HEK293 (cell line): ENCODE measurements at regions not wholly inside any gene's neighbourhood (a gene's known extent, or its start where the extent isn't known, plus 50 kb on each side); places are given as distances from the start of the nearest gene placed in this dataset.

ENCODE experiments used
- BCL11A ChIP-seq: fragments of 450-650 bp; formaldehyde crosslinking; IDR thresholded peaks from 2 replicates; pipeline ENCODE4 v1.5.1; 2016; ENCODE audit warnings: low read depth, missing biosample characterization, missing genetic modification characterization
- HOXA7 ChIP-seq: sonication (generic); formaldehyde crosslinking; IDR thresholded peaks from 2 replicates; pipeline ENCODE4 v1.8.1; 2022; ENCODE audit warnings: missing genetic modification reagents, borderline replicate concordance
- HOXD13 ChIP-seq: sonication (generic); formaldehyde crosslinking; IDR thresholded peaks from 2 replicates; pipeline ENCODE4 v1.8.0; 2022; ENCODE audit warnings: missing genetic modification reagents, borderline replicate concordance
- KLF1 ChIP-seq: fragments of 450-650 bp; formaldehyde crosslinking; IDR thresholded peaks from 2 replicates; pipeline ENCODE4 v1.5.1; 2016; ENCODE audit warnings: missing biosample characterization, missing genetic modification characterization
- KLF9 ChIP-seq: fragments of 450-650 bp; formaldehyde crosslinking; IDR thresholded peaks from 2 replicates; pipeline ENCODE4 v1.5.1; 2016; ENCODE audit warnings: missing biosample characterization, missing genetic modification characterization, low read depth
- PRDM1 ChIP-seq: fragments of 450-650 bp; formaldehyde crosslinking; IDR thresholded peaks from 2 replicates; pipeline ENCODE4; 2016; ENCODE audit warnings: missing biosample characterization, missing genetic modification characterization
- ZBTB21 ChIP-seq: fragments of 450-650 bp; formaldehyde crosslinking; IDR thresholded peaks from 2 replicates; pipeline ENCODE4 v1.5.1; 2017; ENCODE audit warnings: missing biosample characterization, missing genetic modification characterization
- ZFP41 ChIP-seq: fragments of 450-650 bp; formaldehyde crosslinking; IDR thresholded peaks from 2 replicates; pipeline ENCODE4 v1.5.1; 2016; ENCODE audit warnings: missing biosample characterization, missing genetic modification characterization, borderline replicate concordance
- ZNF155 ChIP-seq: fragments of 450-650 bp; formaldehyde crosslinking; IDR thresholded peaks from 2 replicates; pipeline ENCODE4 v1.5.1; 2016; ENCODE audit warnings: missing biosample characterization, missing genetic modification characterization
- ZNF211 ChIP-seq: fragments of 450-650 bp; formaldehyde crosslinking; IDR thresholded peaks from 2 replicates; pipeline ENCODE4 v1.5.1; 2016; ENCODE audit warnings: low read depth, missing biosample characterization, missing genetic modification characterization
- ZNF221 ChIP-seq: fragments of 450-650 bp; formaldehyde crosslinking; IDR thresholded peaks from 2 replicates; pipeline ENCODE4 v1.5.1; 2017; ENCODE audit warnings: missing biosample characterization, missing genetic modification characterization, borderline replicate concordance
- ZNF350 ChIP-seq: fragments of 450-650 bp; formaldehyde crosslinking; IDR thresholded peaks from 2 replicates; pipeline ENCODE4 v1.5.0; 2017; ENCODE audit warnings: missing biosample characterization, mild to moderate bottlenecking, missing genetic modification characterization
- ZNF530 ChIP-seq: fragments of 450-650 bp; formaldehyde crosslinking; IDR thresholded peaks from 2 replicates; pipeline ENCODE4 v1.5.1; 2016; ENCODE audit warnings: low read depth, missing biosample characterization, missing genetic modification characterization
- ZNF585B ChIP-seq: fragments of 450-650 bp; formaldehyde crosslinking; IDR thresholded peaks from 2 replicates; pipeline ENCODE4 v1.5.1; 2016; ENCODE audit warnings: missing biosample characterization, missing genetic modification characterization
- ZNF624 ChIP-seq: fragments of 450-650 bp; formaldehyde crosslinking; IDR thresholded peaks from 2 replicates; pipeline ENCODE4 v1.5.1; 2017; ENCODE audit warnings: missing biosample characterization, missing genetic modification characterization
- ZNF654 ChIP-seq: fragments of 450-650 bp; formaldehyde crosslinking; IDR thresholded peaks from 2 replicates; pipeline ENCODE4 v1.5.1; 2016; ENCODE audit warnings: low read depth, missing biosample characterization, missing genetic modification characterization
- ZNF664 ChIP-seq: fragments of 450-650 bp; formaldehyde crosslinking; IDR thresholded peaks from 2 replicates; pipeline ENCODE4 v1.5.1; 2016; ENCODE audit warnings: missing biosample characterization, missing genetic modification characterization
- ZNF76 ChIP-seq: fragments of 450-650 bp; formaldehyde crosslinking; IDR thresholded peaks from 2 replicates; pipeline ENCODE4; 2016; ENCODE audit warnings: low read depth, missing biosample characterization, missing genetic modification characterization, borderline replicate concordance
- TF ChIP-seq, protein P1 (sequence below): sonication (generic); formaldehyde crosslinking; IDR thresholded peaks from 2 replicates; pipeline ENCODE4 v1.8.1; 2022; ENCODE audit warnings: mild to moderate bottlenecking, moderate library complexity, missing genetic modification reagents
- TF ChIP-seq, protein P2 (sequence below): fragments of 450-650 bp; formaldehyde crosslinking; IDR thresholded peaks from 2 replicates; pipeline ENCODE4; 2016; ENCODE audit warnings: missing biosample characterization, missing genetic modification characterization
- TF ChIP-seq, protein P3 (sequence below): fragments of 450-650 bp; formaldehyde crosslinking; conservative IDR thresholded peaks from 2 replicates; pipeline ENCODE4 v1.5.1; 2016; ENCODE audit warnings: low read depth, missing biosample characterization, missing genetic modification characterization
- TF ChIP-seq, protein P4 (sequence below): fragments of 450-650 bp; IDR thresholded peaks from 2 replicates; pipeline ENCODE4 v1.5.1; 2018; ENCODE audit warnings: missing biosample characterization, missing genetic modification characterization
- TF ChIP-seq, protein P5 (sequence below): fragments of 450-650 bp; formaldehyde crosslinking; IDR thresholded peaks from 2 replicates; pipeline ENCODE4 v1.5.1; 2016; ENCODE audit warnings: missing biosample characterization, missing genetic modification characterization
- TF ChIP-seq, protein P6 (sequence below): fragments of 450-650 bp; formaldehyde crosslinking; IDR thresholded peaks from 2 replicates; pipeline ENCODE4 v1.5.1; 2016; ENCODE audit warnings: missing biosample characterization, missing genetic modification characterization
- TF ChIP-seq, protein P7 (sequence below): fragments of 450-650 bp; formaldehyde crosslinking; IDR thresholded peaks from 2 replicates; pipeline ENCODE4 v1.5.1; 2016; ENCODE audit warnings: missing biosample characterization, missing genetic modification characterization

DNA sequence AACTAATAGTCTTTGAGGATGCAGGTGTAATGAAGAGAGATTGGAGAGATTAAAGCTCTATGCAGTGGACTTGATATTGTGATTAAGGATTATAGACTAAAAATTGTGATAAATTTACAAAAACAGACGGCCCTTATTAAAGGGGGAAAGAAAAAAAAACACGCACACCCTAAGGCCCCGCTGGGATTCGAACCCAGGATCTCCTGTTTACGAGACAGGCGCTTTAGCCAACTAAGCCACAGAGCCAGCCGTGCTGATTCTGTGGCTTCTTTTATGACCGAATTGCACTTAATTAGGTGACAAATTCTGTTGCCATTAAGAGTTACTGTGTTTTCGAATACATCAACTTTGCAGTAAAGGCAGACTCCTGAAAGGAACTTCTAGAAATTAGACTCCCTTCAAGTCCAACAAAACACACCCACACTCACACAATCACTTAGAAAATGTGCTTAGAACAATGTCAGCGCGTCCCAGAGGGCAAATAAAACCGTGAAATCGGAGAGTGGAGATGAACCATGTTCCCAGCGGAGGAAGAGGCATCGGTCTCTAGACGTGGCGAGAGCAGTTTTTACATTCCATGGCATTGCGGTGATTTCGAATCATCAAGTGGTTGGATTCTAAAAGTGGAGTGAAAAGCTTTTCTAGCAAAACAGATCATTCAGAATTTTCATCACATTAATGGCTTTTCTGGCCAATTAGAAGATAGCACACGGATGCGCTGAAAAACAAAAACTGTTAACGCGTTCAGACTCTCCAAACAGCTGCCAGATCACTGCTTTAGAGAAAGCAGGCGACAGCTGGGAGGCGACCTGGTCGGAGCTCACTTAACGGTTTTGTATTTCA is 122.6 kb downstream of the GPX5 start (continued):
- TF ChIP-seq, protein P1, sequence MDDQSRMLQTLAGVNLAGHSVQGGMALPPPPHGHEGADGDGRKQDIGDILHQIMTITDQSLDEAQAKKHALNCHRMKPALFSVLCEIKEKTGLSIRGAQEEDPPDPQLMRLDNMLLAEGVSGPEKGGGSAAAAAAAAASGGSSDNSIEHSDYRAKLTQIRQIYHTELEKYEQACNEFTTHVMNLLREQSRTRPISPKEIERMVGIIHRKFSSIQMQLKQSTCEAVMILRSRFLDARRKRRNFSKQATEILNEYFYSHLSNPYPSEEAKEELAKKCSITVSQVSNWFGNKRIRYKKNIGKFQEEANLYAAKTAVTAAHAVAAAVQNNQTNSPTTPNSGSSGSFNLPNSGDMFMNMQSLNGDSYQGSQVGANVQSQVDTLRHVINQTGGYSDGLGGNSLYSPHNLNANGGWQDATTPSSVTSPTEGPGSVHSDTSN (CRISPR knock-in tag), result no peak
- TF ChIP-seq, protein P2, sequence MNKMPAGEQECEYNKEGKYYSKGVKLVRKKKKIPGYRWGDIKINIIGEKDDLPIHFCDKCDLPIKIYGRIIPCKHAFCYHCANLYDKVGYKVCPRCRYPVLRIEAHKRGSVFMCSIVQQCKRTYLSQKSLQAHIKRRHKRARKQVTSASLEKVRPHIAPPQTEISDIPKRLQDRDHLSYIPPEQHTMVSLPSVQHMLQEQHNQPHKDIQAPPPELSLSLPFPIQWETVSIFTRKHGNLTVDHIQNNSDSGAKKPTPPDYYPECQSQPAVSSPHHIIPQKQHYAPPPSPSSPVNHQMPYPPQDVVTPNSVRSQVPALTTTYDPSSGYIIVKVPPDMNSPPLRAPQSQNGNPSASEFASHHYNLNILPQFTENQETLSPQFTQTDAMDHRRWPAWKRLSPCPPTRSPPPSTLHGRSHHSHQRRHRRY, result no peak
- TF ChIP-seq PRDM1 (peak; percentile 91), HOXD13 (CRISPR knock-in tag) (peak; percentile 12; the same call in 1 of the 2 replicates), ZNF221 (tag by site-specific recombination) (0 out of 2 replicates have a peak, but pooled peaks have one; percentile 55), BCL11A (tag by site-specific recombination) (peak; percentile 34; the same call in 1 of the 2 replicates), ZNF654 (tag by site-specific recombination) (peak; percentile 11; the same call in 1 of the 2 replicates), ZNF155 (no peak), KLF1 (no peak), ZFP41 (no peak), ZNF350 (no peak), ZNF624 (tag by site-specific recombination) (no peak), ZNF664 (tag by site-specific recombination) (no peak; the same call in none of the 2 replicates), HOXA7 (no peak), ZNF211 (tag by site-specific recombination) (no peak), ZNF530 (tag by site-specific recombination) (no peak), KLF9 (tag by site-specific recombination) (peak; percentile 31; the same call in 1 of the 2 replicates), ZBTB21 (tag by site-specific recombination) (0 out of 2 replicates have a peak, but pooled peaks have one; percentile 16), ZNF76 (peak; percentile 39; the same call in 1 of the 2 replicates), ZNF585B (tag by site-specific recombination) (no peak)
- TF ChIP-seq, protein P3, sequence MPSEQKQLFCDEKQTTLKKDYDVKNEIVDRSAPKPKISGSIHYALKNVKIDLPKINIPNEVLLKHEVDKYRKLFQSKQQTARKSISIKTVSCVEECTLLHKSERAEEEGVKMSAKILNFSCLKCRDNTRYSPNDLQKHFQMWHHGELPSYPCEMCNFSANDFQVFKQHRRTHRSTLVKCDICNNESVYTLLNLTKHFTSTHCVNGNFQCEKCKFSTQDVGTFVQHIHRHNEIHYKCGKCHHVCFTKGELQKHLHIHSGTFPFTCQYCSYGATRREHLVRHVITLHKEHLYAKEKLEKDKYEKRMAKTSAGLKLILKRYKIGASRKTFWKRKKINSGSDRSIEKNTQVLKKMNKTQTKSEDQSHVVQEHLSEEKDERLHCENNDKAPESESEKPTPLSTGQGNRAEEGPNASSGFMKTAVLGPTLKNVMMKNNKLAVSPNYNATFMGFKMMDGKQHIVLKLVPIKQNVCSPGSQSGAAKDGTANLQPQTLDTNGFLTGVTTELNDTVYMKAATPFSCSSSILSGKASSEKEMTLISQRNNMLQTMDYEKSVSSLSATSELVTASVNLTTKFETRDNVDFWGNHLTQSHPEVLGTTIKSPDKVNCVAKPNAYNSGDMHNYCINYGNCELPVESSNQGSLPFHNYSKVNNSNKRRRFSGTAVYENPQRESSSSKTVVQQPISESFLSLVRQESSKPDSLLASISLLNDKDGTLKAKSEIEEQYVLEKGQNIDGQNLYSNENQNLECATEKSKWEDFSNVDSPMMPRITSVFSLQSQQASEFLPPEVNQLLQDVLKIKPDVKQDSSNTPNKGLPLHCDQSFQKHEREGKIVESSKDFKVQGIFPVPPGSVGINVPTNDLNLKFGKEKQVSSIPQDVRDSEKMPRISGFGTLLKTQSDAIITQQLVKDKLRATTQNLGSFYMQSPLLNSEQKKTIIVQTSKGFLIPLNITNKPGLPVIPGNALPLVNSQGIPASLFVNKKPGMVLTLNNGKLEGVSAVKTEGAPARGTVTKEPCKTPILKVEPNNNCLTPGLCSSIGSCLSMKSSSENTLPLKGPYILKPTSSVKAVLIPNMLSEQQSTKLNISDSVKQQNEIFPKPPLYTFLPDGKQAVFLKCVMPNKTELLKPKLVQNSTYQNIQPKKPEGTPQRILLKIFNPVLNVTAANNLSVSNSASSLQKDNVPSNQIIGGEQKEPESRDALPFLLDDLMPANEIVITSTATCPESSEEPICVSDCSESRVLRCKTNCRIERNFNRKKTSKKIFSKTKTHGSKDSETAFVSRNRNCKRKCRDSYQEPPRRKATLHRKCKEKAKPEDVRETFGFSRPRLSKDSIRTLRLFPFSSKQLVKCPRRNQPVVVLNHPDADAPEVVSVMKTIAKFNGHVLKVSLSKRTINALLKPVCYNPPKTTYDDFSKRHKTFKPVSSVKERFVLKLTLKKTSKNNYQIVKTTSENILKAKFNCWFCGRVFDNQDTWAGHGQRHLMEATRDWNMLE (tag by site-specific recombination), result 0 out of 2 replicates have a peak, but pooled peaks have one; percentile 13
- TF ChIP-seq, protein P4, sequence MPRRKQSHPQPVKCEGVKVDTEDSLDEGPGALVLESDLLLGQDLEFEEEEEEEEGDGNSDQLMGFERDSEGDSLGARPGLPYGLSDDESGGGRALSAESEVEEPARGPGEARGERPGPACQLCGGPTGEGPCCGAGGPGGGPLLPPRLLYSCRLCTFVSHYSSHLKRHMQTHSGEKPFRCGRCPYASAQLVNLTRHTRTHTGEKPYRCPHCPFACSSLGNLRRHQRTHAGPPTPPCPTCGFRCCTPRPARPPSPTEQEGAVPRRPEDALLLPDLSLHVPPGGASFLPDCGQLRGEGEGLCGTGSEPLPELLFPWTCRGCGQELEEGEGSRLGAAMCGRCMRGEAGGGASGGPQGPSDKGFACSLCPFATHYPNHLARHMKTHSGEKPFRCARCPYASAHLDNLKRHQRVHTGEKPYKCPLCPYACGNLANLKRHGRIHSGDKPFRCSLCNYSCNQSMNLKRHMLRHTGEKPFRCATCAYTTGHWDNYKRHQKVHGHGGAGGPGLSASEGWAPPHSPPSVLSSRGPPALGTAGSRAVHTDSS, result no peak; the same call in 1 of the 2 replicates
- TF ChIP-seq, protein P5, sequence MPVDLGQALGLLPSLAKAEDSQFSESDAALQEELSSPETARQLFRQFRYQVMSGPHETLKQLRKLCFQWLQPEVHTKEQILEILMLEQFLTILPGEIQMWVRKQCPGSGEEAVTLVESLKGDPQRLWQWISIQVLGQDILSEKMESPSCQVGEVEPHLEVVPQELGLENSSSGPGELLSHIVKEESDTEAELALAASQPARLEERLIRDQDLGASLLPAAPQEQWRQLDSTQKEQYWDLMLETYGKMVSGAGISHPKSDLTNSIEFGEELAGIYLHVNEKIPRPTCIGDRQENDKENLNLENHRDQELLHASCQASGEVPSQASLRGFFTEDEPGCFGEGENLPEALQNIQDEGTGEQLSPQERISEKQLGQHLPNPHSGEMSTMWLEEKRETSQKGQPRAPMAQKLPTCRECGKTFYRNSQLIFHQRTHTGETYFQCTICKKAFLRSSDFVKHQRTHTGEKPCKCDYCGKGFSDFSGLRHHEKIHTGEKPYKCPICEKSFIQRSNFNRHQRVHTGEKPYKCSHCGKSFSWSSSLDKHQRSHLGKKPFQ (tag by site-specific recombination), result no peak
- TF ChIP-seq, protein P6, sequence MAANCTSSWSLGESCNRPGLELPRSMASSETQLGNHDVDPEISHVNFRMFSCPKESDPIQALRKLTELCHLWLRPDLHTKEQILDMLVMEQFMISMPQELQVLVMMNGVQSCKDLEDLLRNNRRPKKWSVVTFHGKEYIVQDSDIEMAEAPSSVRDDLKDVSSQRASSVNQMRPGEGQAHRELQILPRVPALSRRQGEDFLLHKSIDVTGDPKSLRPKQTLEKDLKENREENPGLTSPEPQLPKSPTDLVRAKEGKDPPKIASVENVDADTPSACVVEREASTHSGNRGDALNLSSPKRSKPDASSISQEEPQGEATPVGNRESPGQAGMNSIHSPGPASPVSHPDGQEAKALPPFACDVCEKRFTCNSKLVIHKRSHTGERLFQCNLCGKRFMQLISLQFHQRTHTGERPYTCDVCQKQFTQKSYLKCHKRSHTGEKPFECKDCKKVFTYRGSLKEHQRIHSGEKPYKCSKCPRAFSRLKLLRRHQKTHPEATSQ (tag by site-specific recombination), result no peak
- TF ChIP-seq, protein P7, sequence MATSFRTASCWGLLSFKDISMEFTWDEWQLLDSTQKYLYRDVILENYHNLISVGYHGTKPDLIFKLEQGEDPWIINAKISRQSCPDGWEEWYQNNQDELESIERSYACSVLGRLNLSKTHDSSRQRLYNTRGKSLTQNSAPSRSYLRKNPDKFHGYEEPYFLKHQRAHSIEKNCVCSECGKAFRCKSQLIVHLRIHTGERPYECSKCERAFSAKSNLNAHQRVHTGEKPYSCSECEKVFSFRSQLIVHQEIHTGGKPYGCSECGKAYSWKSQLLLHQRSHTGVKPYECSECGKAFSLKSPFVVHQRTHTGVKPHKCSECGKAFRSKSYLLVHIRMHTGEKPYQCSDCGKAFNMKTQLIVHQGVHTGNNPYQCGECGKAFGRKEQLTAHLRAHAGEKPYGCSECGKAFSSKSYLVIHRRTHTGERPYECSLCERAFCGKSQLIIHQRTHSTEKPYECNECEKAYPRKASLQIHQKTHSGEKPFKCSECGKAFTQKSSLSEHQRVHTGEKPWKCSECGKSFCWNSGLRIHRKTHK (tag by site-specific recombination), result no peak
